ENCODE measurements at regions not wholly inside any gene's neighbourhood (a gene's known extent, or its start where the extent isn't known, plus 50 kb on each side); places are given as distances from the start of the nearest gene placed in this dataset.

DNA sequence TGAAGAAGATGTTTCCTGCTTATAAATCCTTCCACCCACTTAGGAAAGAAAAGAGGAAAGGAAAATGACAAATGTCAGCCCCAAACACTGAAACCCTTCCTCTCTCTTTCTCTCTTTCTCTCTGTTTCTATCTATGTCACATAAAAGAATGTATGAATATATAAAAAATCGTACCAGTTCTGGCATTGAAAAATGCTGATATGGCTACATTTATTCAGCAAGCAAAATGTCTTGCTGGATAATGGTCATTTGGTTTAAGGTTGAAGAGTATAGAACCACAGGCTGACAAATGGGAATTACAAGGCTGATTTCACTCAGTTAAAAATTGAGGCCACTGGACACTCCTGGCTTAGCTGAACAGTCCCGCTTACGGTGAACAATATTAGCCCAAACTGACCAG, 335.9 kb downstream of the PARP8 start:
- DNase-seq (ENCODE audit: low spot score), result no peak

DNA sequence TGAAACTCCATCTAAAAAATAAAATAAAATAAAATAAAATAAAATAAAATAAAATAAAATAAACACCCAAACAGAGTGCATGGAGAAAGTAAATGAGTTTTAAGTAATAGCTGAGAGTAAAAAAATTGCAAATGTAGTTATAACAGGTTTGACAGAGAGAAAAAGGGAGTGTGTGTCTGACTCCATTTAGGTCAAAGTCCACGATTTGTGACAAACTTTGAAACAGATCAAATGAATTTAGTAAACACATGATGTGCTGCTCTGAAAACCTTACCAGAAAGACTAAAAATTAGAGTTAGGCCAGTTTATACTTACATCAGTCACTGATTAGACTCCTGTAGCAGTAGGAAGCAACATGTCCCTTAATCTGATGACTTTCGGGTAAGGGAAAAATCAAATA, 346.6 kb downstream of the PARP8 start:
- H3K36me3 ChIP-seq, result no peaks in the 10 kb centered on the region
- intact Hi-C loops (cut with DNase I), result no loop called here
- H3K27ac ChIP-seq, result no peak overlapping the region
- WGBS, result 89% methylated on average over 2 of the region's 2 CpGs
- H3K4me3 ChIP-seq, result no peak overlapping the region
- no peaks in the 10 kb centered on the region for H3K27me3 ChIP-seq (replicated peaks; ENCODE audit: insufficient read depth)
- H3K9me3 ChIP-seq, result no peaks in the 10 kb centered on the region
- no peak for TF ChIP-seq POLR2A (IDR thresholded peaks at IDR 0.05)
- TF ChIP-seq POLR2AphosphoS5 (IDR thresholded peaks at IDR 0.05), result no peak
- TF ChIP-seq, protein P1, sequence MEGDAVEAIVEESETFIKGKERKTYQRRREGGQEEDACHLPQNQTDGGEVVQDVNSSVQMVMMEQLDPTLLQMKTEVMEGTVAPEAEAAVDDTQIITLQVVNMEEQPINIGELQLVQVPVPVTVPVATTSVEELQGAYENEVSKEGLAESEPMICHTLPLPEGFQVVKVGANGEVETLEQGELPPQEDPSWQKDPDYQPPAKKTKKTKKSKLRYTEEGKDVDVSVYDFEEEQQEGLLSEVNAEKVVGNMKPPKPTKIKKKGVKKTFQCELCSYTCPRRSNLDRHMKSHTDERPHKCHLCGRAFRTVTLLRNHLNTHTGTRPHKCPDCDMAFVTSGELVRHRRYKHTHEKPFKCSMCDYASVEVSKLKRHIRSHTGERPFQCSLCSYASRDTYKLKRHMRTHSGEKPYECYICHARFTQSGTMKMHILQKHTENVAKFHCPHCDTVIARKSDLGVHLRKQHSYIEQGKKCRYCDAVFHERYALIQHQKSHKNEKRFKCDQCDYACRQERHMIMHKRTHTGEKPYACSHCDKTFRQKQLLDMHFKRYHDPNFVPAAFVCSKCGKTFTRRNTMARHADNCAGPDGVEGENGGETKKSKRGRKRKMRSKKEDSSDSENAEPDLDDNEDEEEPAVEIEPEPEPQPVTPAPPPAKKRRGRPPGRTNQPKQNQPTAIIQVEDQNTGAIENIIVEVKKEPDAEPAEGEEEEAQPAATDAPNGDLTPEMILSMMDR (IDR thresholded peaks at IDR 0.05), result no peak
- no peaks in the 10 kb centered on the region for H3K4me1 ChIP-seq (replicated peaks)
- DNase-seq (ENCODE audit: low spot score), result no peak

More for the DNA sequence above, 335.9 kb downstream of the PARP8 start:
- Histone ChIP-seq H3K36me3 (no peaks in the 10 kb centered on the region), H3K4me1 (replicated peaks) (no peaks in the 10 kb centered on the region), H3K27me3 (replicated peaks; ENCODE audit: insufficient read depth) (no peaks in the 10 kb centered on the region), H3K9me3 (no peaks in the 10 kb centered on the region), H3K4me3 (no peak overlapping the region), H3K27ac (no peak overlapping the region)
- WGBS, result 91% methylated on average over 3 of the region's 3 CpGs
- TF ChIP-seq, protein P1 (IDR thresholded peaks at IDR 0.05), result no peak
- no peak for TF ChIP-seq POLR2AphosphoS5 (IDR thresholded peaks at IDR 0.05)
- TF ChIP-seq POLR2A (IDR thresholded peaks at IDR 0.05), result no peak
- intact Hi-C loops (cut with DNase I), result no loop called here

DNA sequence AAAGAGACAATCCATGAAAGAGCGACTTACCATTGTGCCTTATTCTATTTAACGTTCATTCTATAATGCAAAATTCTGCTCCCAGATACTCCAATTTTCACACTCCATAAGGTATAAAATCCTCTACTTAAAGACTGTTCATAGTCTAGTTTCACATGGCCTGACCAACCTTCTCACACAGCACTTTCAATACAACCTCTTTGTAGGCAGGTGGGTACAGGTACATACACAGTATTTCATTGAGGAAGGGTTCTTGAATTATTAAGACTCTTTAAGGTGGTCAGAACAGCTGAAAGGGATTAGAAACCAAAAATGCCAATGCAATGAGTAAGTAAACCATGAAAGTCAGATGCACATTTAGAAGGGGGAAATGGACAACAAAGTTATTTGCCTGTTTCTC, 352.0 kb downstream of the PARP8 start:
- Histone ChIP-seq H3K4me3 (no peak overlapping the region), H3K4me1 (replicated peaks) (no peaks in the 10 kb centered on the region), H3K36me3 (no peaks in the 10 kb centered on the region), H3K27ac (no peak overlapping the region), H3K9me3 (no peaks in the 10 kb centered on the region), H3K27me3 (replicated peaks; ENCODE audit: insufficient read depth) (no peaks in the 10 kb centered on the region)
- WGBS, result 96% methylated on average over 2 of the region's 2 CpGs
- TF ChIP-seq POLR2A (IDR thresholded peaks at IDR 0.05) (no peak), POLR2AphosphoS5 (IDR thresholded peaks at IDR 0.05) (no peak)
- TF ChIP-seq, protein P1 (IDR thresholded peaks at IDR 0.05), result no peak
- no peak for DNase-seq (ENCODE audit: low spot score)
- intact Hi-C loops (cut with DNase I), result no loop called here

DNA sequence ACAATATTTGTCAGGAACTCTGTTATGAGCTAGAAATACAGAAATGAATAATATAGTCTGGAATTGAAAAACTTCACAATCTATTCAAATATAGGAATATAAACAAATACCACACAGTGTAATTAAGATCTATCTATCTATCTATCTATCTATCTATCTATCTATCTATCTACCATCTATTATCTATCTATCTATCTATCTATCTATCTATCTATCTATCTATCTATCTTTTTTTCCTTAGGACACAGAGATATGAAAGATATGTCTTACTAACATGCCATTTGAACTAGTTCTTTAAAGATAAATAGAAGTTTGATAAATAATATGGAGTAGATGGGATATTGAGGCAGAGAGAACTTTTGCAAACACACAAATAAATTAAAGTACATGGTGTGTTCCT, 357.8 kb downstream of the PARP8 start:
- no peaks in the 10 kb centered on the region for H3K36me3 ChIP-seq
- DNase-seq (ENCODE audit: low spot score), result no peak
- H3K27me3 ChIP-seq (replicated peaks; ENCODE audit: insufficient read depth), result no peaks in the 10 kb centered on the region
- intact Hi-C loops (cut with DNase I), result no loop called here
- no peaks in the 10 kb centered on the region for H3K9me3 ChIP-seq
- no peak overlapping the region for H3K4me3 ChIP-seq
- TF ChIP-seq POLR2AphosphoS5 (IDR thresholded peaks at IDR 0.05) (no peak), POLR2A (IDR thresholded peaks at IDR 0.05) (no peak)
- TF ChIP-seq, protein P1 (IDR thresholded peaks at IDR 0.05), result no peak
- H3K27ac ChIP-seq, result no peak overlapping the region
- H3K4me1 ChIP-seq (replicated peaks), result no peaks in the 10 kb centered on the region

DNA sequence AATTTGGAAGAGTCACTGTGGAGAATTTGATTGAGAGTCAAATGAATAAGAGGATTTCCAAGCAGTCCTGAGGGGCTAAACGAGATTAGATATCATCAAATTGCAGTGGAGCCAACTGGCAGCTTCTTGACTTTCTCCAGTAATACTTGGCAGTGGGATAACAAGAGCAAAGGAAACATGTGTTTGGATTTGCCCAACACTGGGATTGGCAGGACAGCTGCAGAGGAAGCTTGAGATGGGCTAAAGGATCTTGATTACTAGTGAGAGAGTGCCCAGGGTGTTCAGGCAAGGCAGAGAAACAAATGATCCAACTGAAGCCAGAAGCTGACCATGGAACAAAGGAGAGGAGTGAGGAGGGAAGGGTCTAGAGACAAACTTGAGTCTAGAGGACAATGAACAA, 356.0 kb upstream of the ISL1 start:
- H3K4me1 ChIP-seq (replicated peaks), result no peaks in the 10 kb centered on the region
- no peaks in the 10 kb centered on the region for H3K27me3 ChIP-seq (replicated peaks; ENCODE audit: insufficient read depth)
- no peak overlapping the region for H3K4me3 ChIP-seq
- no peaks in the 10 kb centered on the region for H3K36me3 ChIP-seq
- no peak for TF ChIP-seq POLR2A (IDR thresholded peaks at IDR 0.05)
- no peak overlapping the region for H3K27ac ChIP-seq
- intact Hi-C loops (cut with DNase I), result no loop called here
- WGBS, result 3% methylated on average over 1 of the region's 1 CpG
- DNase-seq (ENCODE audit: low spot score), result no peak
- H3K9me3 ChIP-seq, result no peaks in the 10 kb centered on the region
